HG02623 (cell line): ENCODE measurements at regions not wholly inside any gene's neighbourhood (a gene's known extent, or its start where the extent isn't known, plus 50 kb on each side); places are given as distances from the start of the nearest gene placed in this dataset.
"Not testable (repeated sequence)": the region's sequence is repeated elsewhere in the genome, so short reads cannot be mapped to it uniquely, and the experiment has no call there.

ENCODE experiments used
- ATAC-seq: cut with Tn5 transposase; IDR thresholded peaks from one replicate; pipeline ENCODE4 v1.9.1; 2021; ENCODE audit warnings: moderate library complexity; ENCODE audit not compliant: unreplicated experiment

DNA sequence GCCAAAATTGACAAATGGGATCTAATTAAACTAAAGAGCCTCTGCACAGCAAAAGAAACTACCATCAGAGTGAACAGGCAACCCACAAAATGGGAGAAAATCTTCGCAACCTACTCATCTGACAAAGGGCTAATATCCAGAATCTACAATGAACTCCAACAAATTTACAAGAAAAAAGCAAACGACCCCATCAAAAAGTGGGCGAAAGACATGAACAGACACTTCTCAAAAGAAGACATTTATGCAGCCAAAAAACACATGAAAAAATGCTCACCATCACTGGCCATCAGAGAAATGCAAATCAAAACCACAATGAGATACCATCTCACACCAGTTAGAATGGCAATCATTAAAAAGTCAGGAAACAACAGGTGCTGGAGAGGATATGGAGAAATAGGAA, 261.4 kb upstream of the HNRNPA3 start:
- ATAC-seq, result not testable (repeated sequence)

DNA sequence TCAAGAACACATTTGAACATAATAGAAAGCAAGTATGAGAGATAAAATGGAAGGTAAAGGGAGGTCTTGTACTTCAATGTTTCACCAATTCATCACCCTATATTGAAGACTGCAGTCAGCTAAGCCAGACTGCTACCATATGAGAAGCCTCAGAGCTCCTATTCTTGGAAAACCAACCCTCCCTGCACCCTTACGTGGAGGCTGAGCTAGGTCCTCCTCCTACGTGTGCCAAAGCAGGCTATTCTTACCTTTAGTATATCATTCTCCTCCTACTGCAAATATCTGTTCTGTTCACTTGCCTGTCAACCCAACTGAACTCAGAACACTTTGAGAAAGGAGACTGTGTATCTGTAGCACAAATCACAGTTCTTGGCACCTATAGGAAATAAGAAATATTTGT, 255.8 kb upstream of the HNRNPA3 start:
- ATAC-seq, result no peak

DNA sequence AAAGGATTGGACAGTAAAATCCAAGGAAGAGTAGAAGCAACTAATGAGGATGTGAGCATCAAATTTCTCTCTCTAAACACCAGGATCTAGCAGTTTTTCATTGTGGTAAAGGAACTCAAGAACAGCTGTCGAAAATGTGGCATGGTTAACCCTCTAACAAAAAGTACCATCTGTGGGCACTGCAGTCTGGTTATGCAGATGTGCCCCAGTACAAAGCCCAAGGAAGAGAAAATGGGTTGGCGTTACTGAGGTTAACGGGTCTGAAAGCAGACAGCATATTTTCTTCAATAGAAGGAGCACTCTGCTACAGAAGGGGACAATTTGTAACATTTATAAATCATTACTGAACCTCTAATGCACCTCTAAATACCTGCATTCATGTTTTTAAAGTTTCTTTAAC, 253.0 kb upstream of the HNRNPA3 start:
- no peak for ATAC-seq

DNA sequence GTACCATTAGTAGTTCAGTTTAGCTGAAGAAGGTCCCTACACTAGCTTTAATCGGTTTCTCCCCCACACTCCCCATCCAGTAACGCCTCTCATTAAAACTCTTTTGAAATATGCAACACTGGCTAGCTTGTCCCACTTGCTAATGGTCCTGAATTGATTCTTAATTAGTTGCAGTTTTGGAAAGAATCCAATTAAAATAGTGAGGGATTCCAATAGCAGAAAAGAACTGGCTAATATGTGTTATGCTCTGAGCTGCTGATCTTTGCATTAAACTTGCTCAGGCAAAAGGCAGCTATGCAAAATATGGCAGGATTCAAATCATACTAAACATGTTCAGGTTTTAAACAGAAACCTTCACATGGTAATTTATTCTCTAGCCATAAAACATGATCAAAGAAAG, 252.5 kb upstream of the HNRNPA3 start:
- no peak for ATAC-seq

DNA sequence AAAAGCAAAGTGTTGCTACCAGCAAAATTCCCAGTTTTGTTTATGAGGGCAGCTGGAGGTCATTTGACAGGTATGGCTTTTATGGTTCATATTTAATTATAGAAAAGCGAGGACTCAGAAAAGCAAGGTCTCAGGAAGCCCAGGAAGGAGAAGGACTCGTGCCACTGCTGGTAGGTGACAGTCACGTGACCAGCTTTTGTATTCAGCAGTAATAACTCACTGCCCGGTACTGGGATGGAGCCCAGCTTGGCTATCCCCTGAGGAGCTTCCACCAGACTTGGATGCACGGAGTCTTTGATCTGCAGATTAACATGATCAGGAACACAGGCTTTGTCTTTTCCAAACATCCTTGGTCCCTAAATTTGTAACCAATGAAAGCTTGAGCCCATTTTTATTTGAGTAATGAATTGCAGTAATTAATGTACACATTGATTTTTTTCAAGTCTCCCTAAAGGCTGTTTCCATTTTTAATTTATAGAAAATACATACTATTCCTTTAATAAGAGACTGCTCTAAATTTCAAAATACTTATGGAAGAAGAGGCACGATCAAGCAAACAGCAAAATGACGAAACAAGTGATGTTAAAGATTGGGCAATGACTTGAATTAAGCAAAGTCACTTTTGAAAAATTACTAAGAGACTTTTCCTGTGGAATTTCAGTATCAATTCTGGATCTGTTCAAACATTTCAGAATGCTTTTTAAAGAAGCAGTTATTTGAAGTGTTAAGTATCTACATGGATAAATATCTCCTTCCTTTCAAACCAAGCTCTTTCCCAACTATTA, 251.7 kb upstream of the HNRNPA3 start:
- no peak for ATAC-seq

DNA sequence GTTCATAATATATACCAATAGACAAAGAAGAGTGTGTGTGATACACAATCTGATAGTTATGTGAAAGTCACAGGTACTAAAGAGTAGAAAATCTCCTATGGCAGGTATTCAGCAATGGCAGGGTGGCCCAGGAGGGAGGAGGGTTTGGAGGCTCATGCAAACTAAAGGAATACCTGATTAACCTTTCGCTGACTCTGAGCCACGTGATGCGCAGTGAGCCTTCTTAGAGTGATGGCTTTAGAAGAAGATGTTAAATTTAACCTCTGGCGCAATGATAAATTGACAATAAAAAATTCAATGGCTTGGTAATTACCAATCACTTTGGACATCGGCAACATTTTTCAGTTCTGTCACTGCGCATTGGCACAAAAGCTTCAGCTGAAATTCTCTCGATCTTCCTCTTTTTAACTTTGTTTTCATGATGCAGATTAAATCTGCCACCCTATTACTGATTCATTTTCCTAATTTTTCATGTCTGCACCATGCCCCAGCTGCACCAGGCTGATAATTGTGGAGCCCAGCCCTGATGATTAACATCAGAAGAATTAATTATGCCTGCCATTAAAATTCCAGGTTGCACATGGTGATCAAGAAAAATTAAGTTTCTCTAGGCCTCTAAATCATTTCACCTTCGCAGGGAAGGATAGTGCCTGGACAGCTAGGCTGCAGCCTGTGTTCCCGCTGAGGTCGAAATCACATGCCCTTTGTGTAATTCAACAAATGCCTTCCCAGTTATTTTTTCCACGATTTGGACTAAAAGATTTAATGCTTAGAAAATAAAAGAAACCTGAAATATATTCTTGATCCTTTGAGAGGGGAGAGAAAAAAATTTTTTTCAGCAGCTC, 250.6 kb upstream of the HNRNPA3 start:
- no peak for ATAC-seq

DNA sequence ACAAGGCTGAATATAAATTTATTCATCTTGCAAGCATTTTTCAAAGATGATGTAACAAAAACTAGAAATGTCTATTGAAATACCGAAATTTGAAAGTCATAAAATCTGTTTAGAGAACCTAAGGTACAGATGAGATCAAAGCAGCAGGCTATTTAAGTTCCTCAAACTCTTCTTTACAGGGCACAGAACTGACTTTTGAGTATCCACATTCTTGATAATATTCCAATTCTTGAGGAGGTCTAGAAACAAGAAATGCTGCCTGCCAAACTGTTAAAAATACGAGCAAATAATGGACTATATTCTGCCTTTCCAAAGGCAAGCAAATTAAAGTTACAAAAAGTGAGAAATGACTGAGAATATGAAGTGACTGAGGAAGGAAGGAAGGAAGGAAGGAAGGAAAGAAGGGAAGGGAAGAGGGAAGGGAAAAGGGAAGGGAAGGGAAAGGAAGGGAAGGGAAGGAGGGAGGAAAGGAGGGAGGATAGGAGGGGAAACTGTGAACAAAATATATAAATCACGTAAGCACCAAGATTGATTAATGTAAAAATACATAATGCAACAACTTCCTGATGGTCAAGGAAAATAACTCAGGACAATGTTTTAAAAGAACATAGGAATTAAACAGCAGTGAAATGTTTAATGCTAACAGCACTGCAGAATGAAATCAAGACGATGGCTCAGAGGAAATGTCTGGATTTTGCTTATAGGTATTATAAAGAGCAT, 248.9 kb upstream of the HNRNPA3 start:
- no peak for ATAC-seq

DNA sequence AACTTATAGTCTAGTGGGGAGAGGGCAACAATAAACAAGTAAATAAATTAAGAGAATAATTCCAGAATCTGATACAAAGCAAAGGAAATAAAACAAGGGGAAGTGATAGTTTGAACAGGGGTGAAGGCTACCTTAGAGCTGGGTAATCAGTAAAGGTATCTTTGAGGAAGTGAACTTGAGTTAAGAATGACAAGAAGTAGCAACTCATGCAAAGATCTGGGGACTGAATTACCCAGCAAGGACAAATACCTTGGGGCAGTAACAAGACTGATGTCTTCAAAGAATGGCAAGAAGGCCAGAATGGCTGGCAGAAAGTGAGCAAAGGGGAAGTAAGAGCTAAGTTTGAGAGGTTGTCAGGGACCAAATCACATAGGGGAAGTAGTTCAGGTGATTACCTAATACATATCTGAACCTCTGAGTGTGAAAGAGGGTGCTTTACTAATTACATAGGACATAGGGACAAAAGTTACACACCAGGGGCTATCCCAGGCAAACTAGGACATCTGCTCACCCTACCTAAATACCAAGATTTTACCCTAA, 244.6 kb upstream of the HNRNPA3 start:
- ATAC-seq, result no peak

DNA sequence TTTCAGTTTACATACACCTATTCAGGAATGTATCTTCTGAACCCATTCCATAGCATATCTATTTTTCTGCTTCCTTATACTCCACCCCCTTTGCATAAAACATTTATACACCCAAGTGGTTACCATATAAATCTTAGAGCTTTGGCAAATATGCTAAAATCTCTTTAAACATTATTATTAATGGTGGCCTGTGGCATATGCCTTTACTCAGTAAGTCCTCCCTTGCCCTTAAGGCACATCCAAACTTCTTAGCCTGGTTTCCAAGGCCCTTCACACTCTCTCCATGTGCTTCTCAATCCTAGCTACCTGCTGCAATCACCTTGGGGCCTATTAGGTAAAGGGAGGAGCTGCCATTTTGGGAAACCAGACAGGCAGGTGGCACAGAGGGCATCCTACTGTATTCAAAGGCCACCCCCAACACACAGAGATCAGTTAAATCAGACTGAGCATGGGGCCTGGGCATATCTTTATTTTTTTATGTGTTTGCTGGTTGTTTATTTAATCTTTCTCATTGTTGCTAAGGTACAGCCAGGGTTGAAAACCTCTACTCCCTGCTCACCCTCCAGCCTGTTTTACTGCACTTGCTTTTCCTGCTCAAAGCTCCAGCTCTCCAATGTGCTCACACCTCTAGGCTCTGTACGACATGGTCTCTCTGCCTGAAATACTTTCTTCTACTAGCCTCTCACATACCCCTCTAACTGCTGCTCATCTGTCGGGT, 242.8 kb upstream of the HNRNPA3 start:
- no peak for ATAC-seq

DNA sequence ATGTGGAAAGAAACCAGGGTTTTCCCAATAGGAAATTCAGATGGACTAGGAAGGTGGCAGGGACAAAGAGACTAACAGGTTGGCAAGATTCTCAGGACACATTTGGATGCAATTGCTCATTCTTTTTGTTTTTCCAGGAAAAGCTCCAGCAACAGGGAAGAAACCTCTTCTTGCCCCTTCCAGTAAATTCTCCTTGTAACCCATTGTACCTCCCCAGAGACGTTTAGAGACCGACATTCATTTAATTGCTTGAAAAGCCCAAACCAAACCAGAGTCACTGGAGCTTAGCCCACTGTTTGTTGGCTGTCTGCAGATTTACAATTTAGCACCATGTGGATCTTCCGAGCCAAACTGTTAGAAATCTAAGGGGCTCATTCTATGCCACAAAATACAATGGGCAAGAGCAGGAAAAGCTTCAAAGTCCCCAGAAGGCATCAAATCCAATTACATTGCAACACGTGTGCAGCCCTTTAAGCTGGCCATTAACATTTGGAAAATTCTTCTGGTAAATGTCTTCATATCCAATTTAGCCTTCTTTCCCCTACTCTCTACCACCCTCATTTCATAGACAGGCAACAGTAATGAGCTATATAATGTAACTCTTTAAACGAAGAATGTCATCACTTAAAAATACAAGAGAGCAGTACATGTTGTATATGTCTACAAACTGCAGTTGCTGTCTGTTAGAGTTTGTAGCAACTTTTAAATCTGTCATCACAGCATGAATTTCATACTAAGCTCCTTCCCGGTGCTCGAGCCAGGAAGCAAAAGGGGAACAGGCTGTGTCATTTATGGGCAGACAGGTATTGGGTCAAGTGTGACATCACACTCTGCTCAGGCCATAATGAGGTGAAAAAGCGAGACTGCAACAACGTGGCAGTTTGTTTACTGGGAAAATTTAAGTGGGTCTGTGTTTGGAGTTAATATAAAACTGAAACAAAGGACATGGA, 235.6 kb upstream of the HNRNPA3 start:
- no peak for ATAC-seq

DNA sequence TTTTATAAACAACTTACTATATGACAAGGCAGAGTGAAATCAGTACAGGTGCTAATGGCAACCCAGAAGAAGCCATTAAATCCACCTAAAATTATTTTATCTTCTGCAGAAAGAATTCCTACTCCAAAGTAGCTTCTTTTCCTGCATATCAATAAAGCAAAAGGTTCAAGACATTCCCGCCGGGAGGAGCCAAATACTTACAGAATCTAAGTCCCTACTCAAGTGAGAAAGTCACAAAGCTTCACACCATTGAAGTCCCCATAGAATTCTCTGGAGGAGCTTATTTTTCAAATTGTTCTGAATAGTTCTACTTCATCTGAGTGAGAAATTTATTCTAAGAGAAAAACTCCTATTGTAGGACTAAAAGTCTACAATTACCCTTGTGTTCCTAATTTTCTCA, 233.7 kb upstream of the HNRNPA3 start:
- no peak for ATAC-seq

DNA sequence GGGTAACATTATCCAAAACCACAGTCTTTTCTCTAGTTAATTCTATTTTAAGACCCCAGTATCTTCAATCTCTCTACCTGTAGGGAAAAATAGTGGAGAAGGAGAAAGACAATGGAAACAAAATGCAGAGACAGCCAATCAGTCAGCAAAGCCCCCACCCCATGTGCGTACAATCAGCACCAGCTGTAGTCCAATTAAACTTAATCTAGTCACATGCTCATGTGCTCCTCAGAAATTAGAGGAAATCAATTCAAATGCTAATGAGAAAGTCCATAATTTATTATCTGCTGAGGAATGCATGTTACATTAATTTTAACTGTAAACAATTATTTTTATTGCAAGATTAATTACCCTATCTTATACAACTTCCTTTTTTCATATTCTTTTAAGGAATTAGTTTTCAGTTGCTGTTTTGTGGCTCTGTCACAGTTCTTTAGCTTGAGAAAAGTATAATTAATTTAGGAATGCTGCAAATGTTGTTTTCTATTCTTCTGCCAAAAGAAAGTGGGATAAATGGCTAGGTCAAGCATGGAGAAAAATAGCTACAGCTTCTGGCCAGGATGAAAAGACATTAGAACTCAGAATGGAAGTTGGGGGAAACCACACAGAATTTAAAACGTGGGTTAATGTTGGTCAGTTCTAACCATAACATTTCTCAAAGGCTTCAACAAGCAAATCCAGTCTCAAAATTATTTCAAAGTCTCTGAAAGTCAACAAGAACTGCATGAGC, 232.4 kb upstream of the HNRNPA3 start:
- no peak for ATAC-seq

DNA sequence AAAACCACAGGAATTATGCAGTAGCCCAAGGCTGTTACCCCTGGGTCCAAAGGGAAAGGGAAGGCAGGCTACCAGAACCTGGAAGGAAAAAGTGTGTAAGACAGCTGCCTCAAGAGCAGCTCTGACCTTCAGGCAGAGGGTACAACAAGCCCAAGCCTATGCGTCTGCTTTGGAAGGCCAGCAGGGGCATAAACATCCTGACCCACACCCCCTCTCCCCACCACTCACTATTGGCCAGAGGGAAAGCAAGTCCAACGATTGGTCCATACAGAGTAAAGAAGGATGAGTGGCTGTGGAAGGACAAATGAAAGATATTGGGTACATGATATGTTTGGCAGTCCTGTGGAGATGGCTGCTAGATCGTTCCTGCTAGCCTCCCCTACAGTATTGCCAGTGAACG, 227.6 kb upstream of the HNRNPA3 start:
- no peak for ATAC-seq

DNA sequence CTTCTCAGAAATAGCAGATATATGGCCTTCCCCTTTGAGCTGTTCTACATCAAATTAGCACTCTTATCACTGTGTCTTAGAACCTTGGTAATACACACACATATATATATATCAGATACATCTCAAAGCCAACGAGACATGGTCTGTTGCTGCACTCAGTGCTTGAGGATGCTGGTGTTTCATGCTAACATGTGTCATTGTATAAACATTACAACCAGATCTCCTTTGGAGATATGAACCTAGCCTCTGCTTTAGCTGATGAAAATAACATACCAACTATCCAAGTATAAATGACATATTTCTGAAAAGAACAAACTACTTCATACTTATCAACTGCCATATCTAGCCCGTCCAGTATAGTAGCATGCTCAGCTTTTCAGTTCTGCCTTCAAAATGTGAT, 226.7 kb upstream of the HNRNPA3 start:
- ATAC-seq, result no peak

DNA sequence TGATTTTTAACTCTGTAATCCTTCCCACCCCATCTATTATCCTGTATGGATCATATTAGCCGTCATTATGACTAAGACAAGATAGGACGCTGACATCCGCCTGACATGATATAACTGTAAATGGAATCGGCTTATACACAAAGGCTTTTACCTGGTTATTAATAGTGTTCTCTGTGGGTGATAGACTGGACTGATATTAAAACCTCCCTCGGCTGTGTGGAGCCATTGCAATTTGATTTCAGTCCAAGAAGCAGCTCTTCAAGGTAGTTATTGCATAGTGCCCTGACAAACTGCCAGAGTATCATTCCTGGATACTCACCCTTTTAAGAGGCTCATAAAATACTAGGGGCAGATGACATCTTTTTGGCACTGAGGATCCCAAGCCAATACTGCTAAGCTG, 226.1 kb upstream of the HNRNPA3 start:
- no peak for ATAC-seq

DNA sequence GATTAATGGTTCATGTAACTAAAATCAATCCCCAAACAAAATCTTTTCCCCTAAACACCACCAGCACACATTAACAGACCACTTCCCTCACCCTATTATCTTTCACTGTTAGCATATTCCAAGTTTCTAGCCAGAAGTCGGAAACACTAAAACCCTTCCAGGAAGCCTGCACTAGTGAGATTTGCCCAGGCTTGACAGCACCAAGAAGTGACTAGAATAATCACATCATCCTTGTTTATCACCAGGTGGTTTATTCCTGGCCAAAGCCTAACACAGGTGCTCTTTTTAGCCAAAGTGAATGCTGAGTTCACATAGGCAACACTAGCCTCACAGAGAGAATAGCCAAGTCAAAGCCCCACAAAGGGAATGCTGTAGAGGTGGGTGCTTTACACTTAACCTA, 221.2 kb upstream of the HNRNPA3 start:
- ATAC-seq, result no peak

DNA sequence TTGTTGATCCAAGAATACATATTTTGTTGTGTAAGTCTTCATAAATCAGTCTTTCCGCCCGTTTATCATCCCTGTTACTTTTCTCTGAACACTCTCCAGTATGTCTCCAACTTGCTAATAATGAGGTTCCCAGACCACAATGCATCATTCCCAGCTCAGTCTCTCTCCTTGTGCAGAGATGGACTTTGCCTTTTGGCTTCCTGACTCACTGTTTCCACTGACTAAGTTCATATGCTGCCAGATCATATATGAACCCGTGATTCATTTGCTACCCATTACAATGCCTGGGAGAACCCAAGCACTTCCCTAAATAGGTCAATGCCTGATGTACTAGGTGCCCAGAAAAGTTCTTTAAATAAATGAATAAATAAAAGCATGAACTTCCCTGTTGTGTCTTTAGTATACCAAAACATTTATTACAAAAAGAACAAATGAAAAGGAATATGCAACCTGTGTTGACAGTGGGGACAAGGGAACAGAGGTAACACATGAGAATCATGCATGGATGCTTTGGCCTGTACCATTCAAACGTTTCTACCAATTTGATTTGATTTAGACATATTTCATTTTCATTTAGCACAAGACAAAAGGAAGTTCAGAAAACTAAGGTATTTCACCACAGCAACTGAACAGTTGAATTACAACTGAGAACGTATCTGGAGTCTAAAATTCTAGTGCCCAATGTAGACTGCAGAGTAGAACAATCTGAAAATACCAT, 215.4 kb upstream of the HNRNPA3 start:
- peak; percentile 44 for ATAC-seq

DNA sequence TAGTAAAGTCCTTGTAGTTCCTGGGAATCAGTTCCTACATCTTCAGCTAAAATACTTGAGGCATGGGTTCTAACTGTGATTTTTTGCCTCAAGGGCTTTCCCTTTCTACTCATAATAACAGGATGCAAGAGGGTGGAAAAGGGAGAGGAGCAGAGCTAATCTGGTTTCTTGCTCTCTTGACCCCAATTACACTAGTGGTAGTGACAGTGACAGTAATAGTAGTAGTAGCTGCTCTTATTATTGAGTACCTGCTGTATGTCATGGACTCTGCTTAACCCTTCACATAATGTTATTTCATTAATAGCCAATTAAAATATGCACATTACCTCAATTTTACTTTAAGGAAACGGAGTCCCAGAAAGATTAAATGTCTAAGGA, 214.8 kb upstream of the HNRNPA3 start:
- peak; percentile 24 for ATAC-seq
